Stimulated activated CD8-positive, alpha-beta memory T cell treated with anti-CD3 and anti-CD28 coated beads, Interleukin-4, amount 100 ng/mL, for 4 hours (primary cell): ENCODE measurements at regions not wholly inside any gene's neighbourhood (a gene's known extent, or its start where the extent isn't known, plus 50 kb on each side); places are given as distances from the start of the nearest gene placed in this dataset.
"Not testable (repeated sequence)": the region's sequence is repeated elsewhere in the genome, so short reads cannot be mapped to it uniquely, and the experiment has no call there.

Source experiments
- DNase-seq, 2 donors: peaks; one replicate each; pipeline ENCODE4 v3.0.0-alpha.2; 2020; ENCODE audit warnings: low read depth in 2 of 2, low spot score in 1 of 2

- no peak for DNase-seq
These were observed 188.0 kb upstream of the DCC start for GRCh38 chr18:52152036-52152435.

DNA sequence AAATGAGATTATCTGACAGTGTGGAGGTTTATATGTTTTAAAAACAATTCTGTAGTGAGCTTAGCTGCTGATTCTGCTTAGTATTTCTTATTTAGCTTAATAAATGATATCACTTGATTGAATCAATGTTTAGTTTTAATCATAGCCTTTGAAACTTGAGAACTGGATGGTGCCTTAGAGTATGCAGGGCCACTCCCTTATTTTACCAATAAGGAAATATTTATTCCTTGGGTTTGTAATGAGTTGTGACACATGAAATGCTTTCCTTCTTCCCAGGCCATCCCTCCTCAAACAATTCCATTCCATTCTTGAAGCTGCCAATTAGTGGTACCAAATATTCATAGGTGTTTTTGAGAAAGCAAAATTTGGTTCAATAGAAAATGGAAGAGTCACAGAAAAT, 183.8 kb upstream of the DCC start:
- no peak for DNase-seq

DNA sequence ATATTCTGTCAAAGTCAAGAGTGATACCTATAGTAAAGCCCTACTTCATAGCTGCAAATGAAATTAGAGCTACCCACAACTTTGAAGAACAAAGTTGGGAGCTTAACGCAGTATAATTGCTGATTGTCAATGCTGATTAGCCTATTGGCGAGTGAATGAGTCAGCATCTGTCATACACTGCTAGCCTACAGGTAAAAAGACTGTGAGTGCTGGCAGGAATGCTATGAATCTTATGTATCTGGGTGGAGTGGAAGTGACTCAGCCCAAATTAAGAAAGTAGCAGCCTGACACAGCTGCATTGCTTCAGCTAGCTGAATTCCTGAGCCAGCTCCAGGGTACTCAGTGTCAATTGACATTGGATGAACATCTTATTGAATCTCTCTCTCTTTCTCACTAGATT, 179.4 kb upstream of the DCC start:
- no peak for DNase-seq

DNA sequence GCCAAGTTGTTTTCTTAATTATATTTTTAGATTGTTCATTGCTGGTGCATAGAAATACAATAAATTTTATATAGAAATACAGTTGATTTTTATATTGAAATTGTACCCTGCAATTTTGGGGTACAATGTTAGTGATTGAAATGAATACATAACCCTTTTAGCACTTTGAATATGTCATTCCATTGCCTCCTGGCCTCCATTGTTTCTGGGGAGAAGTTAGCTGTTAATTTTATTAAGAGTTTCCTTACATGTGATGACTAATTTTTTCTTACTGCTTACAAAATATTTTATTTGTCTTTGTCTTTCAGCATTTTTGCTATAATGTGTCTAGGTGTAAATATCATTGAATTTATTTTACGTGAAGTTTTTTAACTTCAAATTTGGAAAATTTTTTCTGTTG, 176.5 kb upstream of the DCC start:
- DNase-seq: no peak

GRCh38 chr18:52168131-52168530, 171.9 kb upstream of the DCC start:
- DNase-seq: not testable (repeated sequence)

DNA sequence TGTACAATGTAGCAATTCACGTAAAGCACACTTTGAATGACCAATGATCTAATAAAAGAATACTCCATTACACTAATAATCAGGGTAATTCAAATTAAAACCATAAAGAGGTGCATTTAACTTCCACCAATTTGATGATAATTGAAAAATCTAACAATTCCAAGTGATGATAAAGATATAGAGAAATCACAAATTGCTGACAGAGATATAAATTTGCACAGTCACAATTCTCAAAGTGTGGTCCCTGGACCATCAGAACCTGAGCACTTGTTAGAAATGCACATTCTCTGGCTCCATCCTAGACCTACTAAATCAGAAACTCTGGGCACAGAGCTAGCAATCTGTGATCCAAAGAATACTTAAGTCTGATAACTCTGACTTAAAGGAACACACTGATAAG, 165.8 kb upstream of the DCC start:
- no peak for DNase-seq

- no peak for DNase-seq
These were observed 164.6 kb upstream of the DCC start for GRCh38 chr18:52175406-52175805.

DNA sequence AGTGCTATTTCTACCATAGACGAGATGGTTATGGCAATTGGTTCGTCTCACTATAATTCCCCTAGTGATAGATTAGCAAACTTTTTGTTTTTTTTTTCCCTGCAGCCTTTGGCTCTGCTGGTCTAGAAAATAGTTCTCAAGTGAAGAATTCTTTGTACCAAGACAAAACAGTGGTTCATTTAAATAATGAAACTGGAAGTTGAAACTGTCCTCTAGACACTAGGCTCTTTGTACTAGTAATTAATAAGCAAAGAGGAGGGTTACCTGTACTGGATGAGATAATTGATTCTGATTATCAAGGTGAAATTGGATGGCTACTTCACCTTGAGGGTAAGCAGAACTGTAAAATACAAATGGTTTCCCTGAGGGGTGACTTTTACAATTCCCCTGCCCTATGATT, 156.9 kb upstream of the DCC start:
- no peak for DNase-seq

DNA sequence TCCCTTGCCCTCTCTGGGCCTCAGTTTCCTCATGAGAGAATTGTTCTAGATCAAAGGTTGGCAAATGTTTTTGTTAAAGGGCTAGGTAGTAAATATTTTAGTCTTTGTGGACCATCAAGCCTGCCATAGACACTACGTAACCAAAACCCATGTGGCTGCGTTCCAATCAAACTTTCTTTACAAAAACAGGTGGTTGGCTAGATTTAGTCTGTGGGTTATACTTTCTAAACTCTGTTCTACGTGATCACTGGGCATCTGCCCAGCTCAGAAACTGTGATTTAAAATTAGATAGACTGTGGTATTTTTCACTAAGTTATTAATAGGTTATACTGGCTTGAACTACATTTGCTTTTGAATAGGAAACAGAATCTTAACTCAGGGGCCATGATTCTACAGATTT, 149.8 kb upstream of the DCC start:
- DNase-seq: no peak

- DNase-seq: no peak
These were observed 149.4 kb upstream of the DCC start for GRCh38 chr18:52190631-52191030.

GRCh38 chr18:52200406-52200805, 139.6 kb upstream of the DCC start:
- no peak for DNase-seq

- no peak for DNase-seq
These were observed 138.9 kb upstream of the DCC start for GRCh38 chr18:52200921-52201663.

- no peak for DNase-seq
These were observed 131.4 kb upstream of the DCC start for GRCh38 chr18:52208646-52209045.

DNA sequence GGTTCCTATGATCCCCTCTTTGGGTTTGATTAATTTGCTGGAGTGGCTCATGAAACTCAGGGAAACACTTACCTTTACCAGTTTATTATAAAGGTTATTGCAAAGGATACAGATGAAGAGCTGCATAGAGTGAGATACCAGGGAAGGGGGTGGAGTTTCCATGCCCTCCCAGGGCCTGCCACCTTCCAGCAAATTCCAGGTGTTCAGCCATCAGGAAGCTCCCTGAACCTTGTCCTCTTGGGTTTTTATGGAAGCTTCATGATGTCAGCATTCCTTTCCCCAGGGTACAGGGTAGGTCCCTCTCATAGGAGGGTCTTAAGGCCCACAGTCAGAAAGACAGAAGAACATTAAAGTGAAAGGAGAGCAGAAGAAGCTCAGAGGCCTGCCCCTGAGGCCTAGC, 123.9 kb upstream of the DCC start:
- DNase-seq: no peak

GRCh38 chr18:52216666-52217065, 123.3 kb upstream of the DCC start:
- DNase-seq: no peak

- no peak for DNase-seq
These were observed 120.9 kb upstream of the DCC start for GRCh38 chr18:52219102-52219501.

- no peak for DNase-seq
These were observed 119.9 kb upstream of the DCC start for GRCh38 chr18:52220062-52220591.

GRCh38 chr18:52222211-52222610, 117.8 kb upstream of the DCC start:
- no peak for DNase-seq

- no peak for DNase-seq
These were observed 112.5 kb upstream of the DCC start for GRCh38 chr18:52227536-52227935.

- no peak for DNase-seq
These were observed 111.8 kb upstream of the DCC start for GRCh38 chr18:52228166-52228565.

- no peak for DNase-seq
These were observed 103.9 kb upstream of the DCC start for GRCh38 chr18:52236131-52236530.

- no peak for DNase-seq
These were observed 102.4 kb upstream of the DCC start for GRCh38 chr18:52237551-52237950.

- DNase-seq: no peak
These were observed 97.3 kb upstream of the DCC start for GRCh38 chr18:52242711-52243110.
